AG20443 (cell line): ENCODE measurements at regions not wholly inside any gene's neighbourhood (a gene's known extent, or its start where the extent isn't known, plus 50 kb on each side); places are given as distances from the start of the nearest gene placed in this dataset.

ENCODE experiments used
- DNase-seq: peaks from one replicate; pipeline ENCODE4 v3.0.0; 2012; ENCODE audit warnings: low spot score, mixed read lengths

DNA sequence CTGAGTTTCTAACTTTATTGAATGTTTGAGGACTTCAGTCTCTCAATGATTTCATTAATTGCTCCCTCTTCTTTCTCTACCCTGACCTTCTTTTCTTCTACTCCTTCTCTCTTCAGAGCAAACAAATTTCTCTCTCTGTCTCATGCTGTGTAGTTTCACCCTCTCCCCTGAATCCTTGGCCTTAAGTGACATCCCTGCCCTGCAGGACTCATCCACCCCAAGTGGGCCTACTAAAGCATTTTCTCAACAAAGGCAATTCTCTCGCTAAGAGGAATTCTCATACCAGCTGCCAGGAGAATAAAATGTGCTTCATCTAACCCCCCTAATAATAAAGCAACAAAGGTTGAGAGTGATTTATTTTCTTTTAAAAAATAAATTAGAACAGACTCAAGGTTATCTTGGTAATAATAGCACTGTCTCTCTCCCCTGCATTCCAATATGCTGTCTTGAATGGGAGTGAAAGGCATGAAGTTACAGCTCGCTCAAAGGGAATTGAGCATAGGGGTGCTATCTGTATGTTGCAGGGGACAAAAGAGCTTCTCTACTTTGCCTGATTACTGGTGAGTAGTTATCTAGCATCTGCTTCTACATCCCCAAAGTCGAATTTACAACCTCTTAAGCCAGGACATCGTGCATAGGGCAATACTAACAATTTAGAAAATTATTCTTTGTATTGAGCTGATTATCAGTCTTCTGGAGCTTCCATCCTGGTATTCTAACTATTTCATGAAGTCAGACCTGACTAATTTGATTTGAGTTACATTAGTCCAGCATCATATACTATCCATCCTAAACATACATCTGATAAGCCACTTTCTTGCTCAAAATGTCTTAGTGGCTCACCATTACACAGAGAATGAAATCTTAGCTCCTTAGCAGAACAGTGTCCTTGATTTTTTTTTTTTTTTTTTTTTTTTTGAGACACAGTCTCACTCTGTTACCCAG is 76.9 kb upstream of the DNAJC19 start:
- no peak for DNase-seq

DNA sequence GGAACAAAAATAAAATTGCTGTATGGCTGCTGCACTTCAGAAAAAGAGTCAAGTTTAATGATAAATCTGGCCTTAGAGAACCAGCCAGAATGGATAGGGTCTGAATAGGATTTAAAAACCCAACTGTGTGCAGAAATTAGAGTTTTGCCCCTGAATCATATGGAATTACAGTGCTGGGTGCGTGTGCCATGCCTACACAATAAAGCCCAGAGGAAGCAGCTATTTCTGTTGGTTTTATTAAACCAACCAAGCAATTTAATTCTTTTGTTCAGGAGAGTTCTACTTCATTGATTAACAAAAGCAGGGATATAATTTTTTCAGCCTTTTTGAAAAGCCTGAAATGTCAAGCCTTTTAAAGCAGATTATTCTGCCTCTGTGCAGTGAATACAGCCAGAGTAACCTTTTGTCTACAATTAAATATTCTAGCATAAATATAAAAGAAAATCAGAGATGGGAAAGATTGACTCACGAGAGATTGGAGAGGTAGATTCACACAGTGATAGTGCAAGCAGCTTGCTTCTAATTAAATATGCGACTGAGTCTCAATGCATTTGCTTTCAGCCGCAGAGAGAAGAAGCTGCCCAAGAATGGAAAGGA is 66.7 kb upstream of the DNAJC19 start:
- no peak for DNase-seq

DNA sequence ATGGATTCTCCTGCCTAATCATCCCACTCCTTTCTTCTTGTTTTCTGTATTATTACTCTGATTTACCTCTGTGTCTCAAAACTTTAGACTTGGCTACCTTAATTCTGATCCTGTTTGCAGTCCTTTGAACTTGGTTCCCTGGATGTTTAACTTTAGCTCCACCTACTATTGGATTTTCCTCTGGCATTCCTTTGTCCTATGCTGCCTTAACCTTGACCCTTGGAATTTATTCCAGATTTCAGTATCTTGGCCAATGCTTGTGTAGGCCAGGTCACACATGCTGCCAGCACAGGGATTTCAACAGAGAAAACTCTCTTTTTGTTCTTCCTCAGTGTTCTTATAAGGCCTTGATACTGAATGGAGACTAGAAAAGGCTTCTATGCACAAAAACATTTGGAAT is 65.0 kb upstream of the DNAJC19 start:
- DNase-seq, result no peak

DNA sequence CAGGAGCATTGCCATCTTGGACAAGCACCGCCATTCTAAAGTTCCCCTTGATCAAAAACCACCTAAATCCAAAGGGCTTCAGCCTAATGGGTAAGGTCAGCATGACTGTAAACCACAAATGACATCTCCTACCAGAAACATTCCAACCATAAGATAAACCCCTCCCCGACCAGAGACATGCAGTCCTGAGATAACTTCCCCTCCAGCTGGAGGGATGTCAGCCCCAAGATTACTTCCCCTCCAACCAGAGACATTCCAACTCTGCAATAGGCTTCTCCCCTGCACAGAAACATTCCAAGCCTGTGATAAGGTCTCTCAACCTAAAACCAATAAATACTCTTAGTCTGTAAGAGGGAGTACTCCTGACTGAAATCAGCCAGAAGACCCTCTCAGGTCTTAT is 62.7 kb upstream of the DNAJC19 start:
- no peak for DNase-seq

DNA sequence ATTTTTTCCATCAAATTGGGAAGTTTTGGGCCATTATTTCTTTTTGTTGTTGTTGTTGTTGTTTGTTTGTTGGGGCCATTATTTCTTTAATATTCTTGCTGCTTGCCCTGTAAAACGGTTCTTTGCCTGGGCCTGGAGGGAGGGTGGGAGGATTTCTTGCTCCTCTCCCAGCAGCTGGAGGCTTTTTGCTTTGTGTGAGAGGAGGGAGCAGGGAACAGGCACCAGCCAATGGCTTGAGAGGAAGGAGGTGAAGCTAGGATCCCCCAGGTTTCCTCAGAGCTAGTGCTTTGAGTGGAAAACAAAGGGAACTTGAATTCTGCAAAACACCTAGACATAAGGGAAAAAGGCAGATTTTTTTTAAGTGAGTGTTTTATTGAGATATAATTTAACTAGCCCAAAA is 61.2 kb upstream of the DNAJC19 start:
- DNase-seq, result no peak

DNA sequence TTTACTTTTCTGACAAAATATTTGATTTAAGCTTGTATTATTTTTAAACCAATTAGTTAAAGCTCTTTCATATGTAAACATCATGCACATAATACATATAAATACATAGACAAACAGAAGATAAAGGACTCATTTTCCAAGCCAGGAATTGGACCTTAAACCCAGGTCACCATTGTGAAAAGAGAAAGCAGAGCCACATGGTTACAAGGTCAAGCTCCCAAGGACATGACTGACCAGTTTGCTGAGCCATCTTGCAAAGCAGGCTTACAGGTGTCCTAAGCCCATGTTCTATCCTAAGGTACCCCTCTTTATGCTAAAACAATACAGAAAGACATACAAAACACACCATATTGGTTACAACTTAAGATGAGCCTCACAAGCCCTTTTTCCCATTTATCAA is 50.5 kb upstream of the DNAJC19 start:
- DNase-seq, result no peak
